ENCODE measurements at regions not wholly inside any gene's neighbourhood (a gene's known extent, or its start where the extent isn't known, plus 50 kb on each side); places are given as distances from the start of the nearest gene placed in this dataset.

GRCh38 chrX:95640226-95640625, 1044.4 kb upstream of the DIAPH2 start:
- ChIA-PET POLR2A (ENCODE audit: low non-redundant PET) (no interaction called here), CTCF (no interaction called here)
- H3K4me1 ChIP-seq (ENCODE audit: insufficient read depth, low read length, poor library complexity, severe bottlenecking), result no peaks in the 10 kb centered on the region
- H3K27ac ChIP-seq (ENCODE audit: low read depth, low read length, poor library complexity, severe bottlenecking), result no peak overlapping the region
- DNase-seq (ENCODE audit: low spot score), result no peak
- no peak overlapping the region for H3K4me3 ChIP-seq (ENCODE audit: low read depth, low read length, poor library complexity, severe bottlenecking)
- no TSS peak for BruUV-seq (replicated peaks)
- no peaks in the 10 kb centered on the region for H3K27me3 ChIP-seq (replicated peaks; ENCODE audit: insufficient read depth, low read depth, low read length, poor library complexity)
- TF ChIP-seq CTCF (conservative IDR thresholded peaks at IDR 0.05; ENCODE audit: low read depth, low read length), result no peak
- no peak for TF ChIP-seq EZH2 (IDR thresholded peaks at IDR 0.05; ENCODE audit: borderline replicate concordance, low read depth, low read length, poor library complexity, severe bottlenecking)
- intact Hi-C loops (cut with micrococcal nuclease; ENCODE audit: unreplicated experiment), result no loop called here
- H3K36me3 ChIP-seq (ENCODE audit: insufficient read depth, low read length, poor library complexity, severe bottlenecking), result no peaks in the 10 kb centered on the region
- no peaks in the 10 kb centered on the region for H3K9me3 ChIP-seq (ENCODE audit: low read depth, low read length, poor library complexity, severe bottlenecking)

- no TSS peak for BruUV-seq (replicated peaks)
Observed at GRCh38 chrX:95645738-95646137, 1038.9 kb upstream of the DIAPH2 start.

DNA sequence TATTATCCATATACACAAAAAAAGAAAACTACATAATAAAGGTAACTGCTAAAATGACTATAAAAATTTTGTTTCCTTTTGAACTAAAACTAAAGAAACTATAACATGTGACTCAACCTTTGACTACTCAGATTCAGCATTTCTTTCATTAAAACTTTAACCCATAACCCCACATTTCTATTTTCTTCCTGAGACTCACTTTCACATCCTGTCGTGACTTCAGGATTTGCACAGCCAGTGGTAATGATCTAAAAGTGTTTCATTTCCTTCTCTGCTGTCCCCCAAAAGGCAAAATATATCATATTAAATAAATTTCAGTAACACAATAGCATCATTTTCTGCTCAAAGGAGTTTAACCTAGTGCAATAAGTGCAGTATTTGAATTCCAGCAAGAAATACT, 1022.4 kb upstream of the DIAPH2 start:
- no peaks in the 10 kb centered on the region for H3K9me3 ChIP-seq (ENCODE audit: low read depth, low read length, poor library complexity, severe bottlenecking)
- ChIA-PET POLR2A (ENCODE audit: low non-redundant PET) (no interaction called here), CTCF (no interaction called here)
- no peak for TF ChIP-seq CTCF (conservative IDR thresholded peaks at IDR 0.05; ENCODE audit: low read depth, low read length)
- TF ChIP-seq EZH2 (IDR thresholded peaks at IDR 0.05; ENCODE audit: borderline replicate concordance, low read depth, low read length, poor library complexity, severe bottlenecking), result no peak
- no peak overlapping the region for H3K27ac ChIP-seq (ENCODE audit: low read depth, low read length, poor library complexity, severe bottlenecking)
- no peaks in the 10 kb centered on the region for H3K36me3 ChIP-seq (ENCODE audit: insufficient read depth, low read length, poor library complexity, severe bottlenecking)
- H3K4me1 ChIP-seq (ENCODE audit: insufficient read depth, low read length, poor library complexity, severe bottlenecking), result no peaks in the 10 kb centered on the region
- intact Hi-C loops (cut with micrococcal nuclease; ENCODE audit: unreplicated experiment), result no loop called here
- no peaks in the 10 kb centered on the region for H3K27me3 ChIP-seq (replicated peaks; ENCODE audit: insufficient read depth, low read depth, low read length, poor library complexity)
- BruUV-seq (replicated peaks), result no TSS peak
- H3K4me3 ChIP-seq (ENCODE audit: low read depth, low read length, poor library complexity, severe bottlenecking), result no peak overlapping the region
- DNase-seq (ENCODE audit: low spot score), result no peak

More at GRCh38 chrX:95645738-95646137, 1038.9 kb upstream of the DIAPH2 start:
- TF ChIP-seq CTCF (conservative IDR thresholded peaks at IDR 0.05; ENCODE audit: low read depth, low read length) (no peak), EZH2 (IDR thresholded peaks at IDR 0.05; ENCODE audit: borderline replicate concordance, low read depth, low read length, poor library complexity, severe bottlenecking) (no peak)
- ChIA-PET POLR2A (ENCODE audit: low non-redundant PET) (no interaction called here), CTCF (no interaction called here)
- intact Hi-C loops (cut with micrococcal nuclease; ENCODE audit: unreplicated experiment), result no loop called here
- Histone ChIP-seq H3K36me3 (ENCODE audit: insufficient read depth, low read length, poor library complexity, severe bottlenecking) (no peaks in the 10 kb centered on the region), H3K27me3 (replicated peaks; ENCODE audit: insufficient read depth, low read depth, low read length, poor library complexity) (no peaks in the 10 kb centered on the region), H3K4me3 (ENCODE audit: low read depth, low read length, poor library complexity, severe bottlenecking) (no peak overlapping the region), H3K9me3 (ENCODE audit: low read depth, low read length, poor library complexity, severe bottlenecking) (no peaks in the 10 kb centered on the region), H3K27ac (ENCODE audit: low read depth, low read length, poor library complexity, severe bottlenecking) (no peak overlapping the region), H3K4me1 (ENCODE audit: insufficient read depth, low read length, poor library complexity, severe bottlenecking) (no peaks in the 10 kb centered on the region)
- no peak for DNase-seq (ENCODE audit: low spot score)

Measured in A673 (cell line).